Mesothelial cell of epicardium (in vitro differentiated cells): ENCODE measurements at regions not wholly inside any gene's neighbourhood (a gene's known extent, or its start where the extent isn't known, plus 50 kb on each side); places are given as distances from the start of the nearest gene placed in this dataset.

Experiments
- DNase-seq, 2 experiments: peaks; one replicate each; pipeline ENCODE4 v3.0.0; 2021; ENCODE audit warnings: low spot score in 2 of 2; ENCODE audit not compliant: unreplicated experiment in 2 of 2
- H3K27ac Mint-ChIP-seq: 2 replicates; pipeline ENCODE4 v1.8.0; 2021; ENCODE audit warnings: mixed read lengths
- H3K27me3 Mint-ChIP-seq: 2 replicates; pipeline ENCODE4 v1.8.0; 2021; ENCODE audit warnings: low read depth, mixed read lengths
- H3K36me3 Mint-ChIP-seq: 2 replicates; pipeline ENCODE4 v1.8.0; 2021; ENCODE audit warnings: mixed read lengths
- H3K4me1 Mint-ChIP-seq: 2 replicates; pipeline ENCODE4 v1.8.0; 2021; ENCODE audit warnings: mixed read lengths
- H3K4me3 Mint-ChIP-seq: 2 replicates; pipeline ENCODE4 v1.8.0; 2021; ENCODE audit warnings: mild to moderate bottlenecking, moderate library complexity, mixed read lengths
- H3K9me3 Mint-ChIP-seq: 2 replicates; pipeline ENCODE4 v1.8.0; 2021; ENCODE audit warnings: mixed read lengths
- TF ChIP-seq, protein P1 (sequence below): fragments of 200-600 bp; sonication (generic); IDR thresholded peaks from one replicate; pipeline ENCODE4 v1.5.0; 2021; ENCODE audit warnings: antibody characterized with exemption; ENCODE audit not compliant: unreplicated experiment

DNA sequence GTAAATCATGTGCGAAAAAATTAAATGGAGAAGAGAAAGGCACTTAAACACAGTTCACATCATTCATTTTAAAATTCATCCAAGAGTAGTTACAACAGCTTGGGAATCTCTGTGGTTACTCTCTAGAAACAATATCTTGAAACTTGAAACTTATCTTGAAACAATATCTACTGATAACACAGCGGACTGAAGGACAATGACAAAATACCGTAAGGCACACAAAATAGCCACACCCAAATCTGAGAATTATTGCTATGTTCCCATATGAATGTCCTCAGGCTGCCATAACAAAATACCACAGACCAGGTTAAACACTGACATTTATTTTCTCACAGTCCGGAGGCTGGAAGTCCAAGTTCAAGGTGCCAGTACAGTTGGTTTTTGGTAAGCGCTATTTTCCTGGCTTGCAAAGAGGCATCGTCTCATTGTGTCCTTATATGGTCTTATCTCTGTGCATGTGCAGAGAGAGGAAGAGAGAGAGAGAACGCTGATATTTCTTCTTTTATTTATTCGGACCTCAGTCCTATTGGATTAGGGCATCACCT, 122.5 kb upstream of the BTBD3 start:
- peak overlapping the region; percentile 57 for H3K27ac Mint-ChIP-seq
- peaks cover 72% of the 10 kb centered on the region for H3K4me1 Mint-ChIP-seq
- no peak for DNase-seq
- no peaks in the 10 kb centered on the region for H3K27me3 Mint-ChIP-seq
- H3K36me3 Mint-ChIP-seq: no peaks in the 10 kb centered on the region
- no peak overlapping the region for H3K4me3 Mint-ChIP-seq
- TF ChIP-seq, protein P1, sequence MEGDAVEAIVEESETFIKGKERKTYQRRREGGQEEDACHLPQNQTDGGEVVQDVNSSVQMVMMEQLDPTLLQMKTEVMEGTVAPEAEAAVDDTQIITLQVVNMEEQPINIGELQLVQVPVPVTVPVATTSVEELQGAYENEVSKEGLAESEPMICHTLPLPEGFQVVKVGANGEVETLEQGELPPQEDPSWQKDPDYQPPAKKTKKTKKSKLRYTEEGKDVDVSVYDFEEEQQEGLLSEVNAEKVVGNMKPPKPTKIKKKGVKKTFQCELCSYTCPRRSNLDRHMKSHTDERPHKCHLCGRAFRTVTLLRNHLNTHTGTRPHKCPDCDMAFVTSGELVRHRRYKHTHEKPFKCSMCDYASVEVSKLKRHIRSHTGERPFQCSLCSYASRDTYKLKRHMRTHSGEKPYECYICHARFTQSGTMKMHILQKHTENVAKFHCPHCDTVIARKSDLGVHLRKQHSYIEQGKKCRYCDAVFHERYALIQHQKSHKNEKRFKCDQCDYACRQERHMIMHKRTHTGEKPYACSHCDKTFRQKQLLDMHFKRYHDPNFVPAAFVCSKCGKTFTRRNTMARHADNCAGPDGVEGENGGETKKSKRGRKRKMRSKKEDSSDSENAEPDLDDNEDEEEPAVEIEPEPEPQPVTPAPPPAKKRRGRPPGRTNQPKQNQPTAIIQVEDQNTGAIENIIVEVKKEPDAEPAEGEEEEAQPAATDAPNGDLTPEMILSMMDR: no peak
- peaks cover 5% of the 10 kb centered on the region for H3K9me3 Mint-ChIP-seq

DNA sequence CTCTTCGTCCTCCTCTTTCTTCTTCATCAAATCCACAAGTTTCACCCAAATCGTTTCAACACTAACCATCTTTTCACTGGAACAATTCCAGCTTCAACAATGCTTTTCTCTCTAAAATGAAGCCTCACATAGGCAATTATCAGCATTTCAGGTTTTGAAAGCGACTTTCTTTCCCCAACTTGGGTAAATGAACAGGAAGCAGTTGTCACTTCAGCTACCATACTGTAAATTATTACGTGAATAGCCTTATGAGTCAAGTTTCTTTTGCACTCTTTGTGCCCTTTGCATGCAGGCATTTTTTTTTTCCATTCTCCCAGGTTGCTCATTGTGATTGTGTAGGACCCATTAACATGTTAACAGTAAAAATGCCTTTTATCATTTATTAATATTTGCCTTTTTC, 121.7 kb upstream of the BTBD3 start:
- H3K4me3 Mint-ChIP-seq: no peak overlapping the region
- peaks cover 68% of the 10 kb centered on the region for H3K4me1 Mint-ChIP-seq
- TF ChIP-seq, protein P1: no peak
- DNase-seq: no peak
- peak overlapping the region; percentile 31 for H3K27ac Mint-ChIP-seq
- peaks cover 5% of the 10 kb centered on the region for H3K9me3 Mint-ChIP-seq
- no peaks in the 10 kb centered on the region for H3K36me3 Mint-ChIP-seq
- H3K27me3 Mint-ChIP-seq: no peaks in the 10 kb centered on the region

DNA sequence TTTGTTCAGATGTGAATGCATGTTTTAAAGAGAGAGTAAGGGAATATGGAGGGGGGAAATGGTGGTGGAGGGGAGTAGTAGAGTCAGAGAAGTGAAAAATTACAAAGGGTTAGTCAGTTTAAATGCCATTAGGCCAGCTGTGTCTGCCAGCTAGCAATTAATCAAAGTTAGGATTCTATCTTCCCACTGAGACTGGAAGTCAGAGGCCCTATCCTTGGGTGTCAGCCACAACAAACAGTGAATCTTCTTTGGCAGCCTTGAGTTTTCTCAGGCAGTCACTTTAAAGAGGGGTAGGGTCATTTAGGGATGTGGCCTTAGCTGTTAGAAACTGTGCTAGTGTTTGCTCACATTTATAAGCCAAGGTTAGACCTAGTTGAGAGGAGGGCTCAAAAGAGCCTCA, 120.5 kb upstream of the BTBD3 start:
- Mint-ChIP-seq H3K27me3 (no peaks in the 10 kb centered on the region), H3K36me3 (no peaks in the 10 kb centered on the region), H3K4me1 (peaks cover 60% of the 10 kb centered on the region), H3K27ac (peak overlapping the region; percentile 0), H3K4me3 (no peak overlapping the region), H3K9me3 (peaks cover 5% of the 10 kb centered on the region)
- DNase-seq: no peak
- TF ChIP-seq, protein P1: no peak

DNA sequence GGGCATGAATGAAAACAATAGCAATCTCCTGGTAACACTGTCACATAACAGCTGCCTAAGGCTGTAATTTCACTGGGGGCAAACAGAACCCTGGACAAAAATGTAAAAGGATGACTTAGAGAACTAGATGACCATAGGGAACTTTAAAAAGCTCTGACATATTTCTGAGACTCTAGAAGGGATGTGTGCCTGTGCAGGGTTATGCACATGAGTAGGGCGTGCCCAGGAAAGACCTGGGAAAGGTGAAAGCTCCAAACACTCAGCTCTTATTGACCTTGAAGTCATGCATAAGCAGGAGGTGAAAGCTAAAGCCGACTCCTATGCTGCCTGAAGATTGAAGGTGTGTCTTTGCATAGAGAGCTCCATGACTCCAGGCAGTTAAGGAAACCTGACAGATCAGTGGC, 118.4 kb upstream of the BTBD3 start:
- Mint-ChIP-seq H3K9me3 (peaks cover 11% of the 10 kb centered on the region), H3K27me3 (no peaks in the 10 kb centered on the region), H3K36me3 (no peaks in the 10 kb centered on the region), H3K27ac (peak overlapping the region; percentile 2), H3K4me1 (peaks cover 55% of the 10 kb centered on the region), H3K4me3 (no peak overlapping the region)
- TF ChIP-seq, protein P1: no peak
- DNase-seq: no peak

DNA sequence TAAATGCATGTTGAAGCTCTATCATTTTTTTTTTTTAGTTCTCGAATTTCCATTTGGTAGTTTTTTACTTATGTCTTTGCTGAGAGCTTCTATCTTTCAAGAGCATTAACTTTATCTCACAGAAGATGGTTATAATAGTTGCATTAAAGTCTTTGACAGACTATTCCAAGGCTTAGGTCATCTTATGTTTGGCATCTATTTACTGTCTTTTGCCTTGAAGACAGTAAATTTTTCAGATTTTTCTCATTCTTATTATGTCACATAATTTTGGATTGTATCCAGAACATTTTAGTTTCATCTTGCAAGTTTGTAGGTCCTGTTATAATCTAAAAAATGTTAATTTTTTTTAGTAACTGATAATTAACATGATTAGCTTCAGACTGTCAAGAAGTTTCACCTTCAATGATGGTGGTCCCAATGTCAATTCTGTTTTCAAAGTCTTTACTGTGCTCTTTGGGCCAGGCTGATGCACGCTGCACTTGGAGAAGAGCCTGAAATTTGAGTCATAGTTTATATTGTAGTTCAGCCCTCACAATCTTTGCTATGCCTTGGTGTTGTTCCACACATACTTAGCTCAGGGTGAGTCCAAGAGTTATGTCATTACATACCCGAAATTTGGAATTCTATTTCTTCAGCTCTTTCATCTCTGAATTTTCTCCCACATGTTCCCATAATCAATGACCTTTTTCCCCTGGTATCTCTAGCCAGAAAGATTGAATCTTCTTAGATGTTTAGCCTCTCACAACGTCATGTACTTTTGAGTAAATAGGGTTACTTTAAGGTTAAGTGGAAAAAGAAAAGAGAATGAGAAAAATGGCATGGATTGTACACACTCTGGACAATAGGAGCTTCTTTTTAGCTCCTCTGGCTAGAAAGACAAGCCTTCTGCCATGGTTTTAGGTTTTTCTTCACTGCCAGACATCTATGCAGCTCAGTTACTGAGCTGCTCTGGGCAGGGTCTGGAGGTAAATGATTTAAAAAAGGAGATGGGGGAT, 110.3 kb upstream of the BTBD3 start:
- peaks cover 36% of the 10 kb centered on the region for H3K4me1 Mint-ChIP-seq
- TF ChIP-seq, protein P1: no peak
- no peaks in the 10 kb centered on the region for H3K27me3 Mint-ChIP-seq
- H3K4me3 Mint-ChIP-seq: no peak overlapping the region
- DNase-seq: no peak
- H3K27ac Mint-ChIP-seq: peak overlapping the region; percentile 77
- H3K36me3 Mint-ChIP-seq: no peaks in the 10 kb centered on the region
- H3K9me3 Mint-ChIP-seq: peaks cover 7% of the 10 kb centered on the region
